ENCODE measurements at regions not wholly inside any gene's neighbourhood (a gene's known extent, or its start where the extent isn't known, plus 50 kb on each side); places are given as distances from the start of the nearest gene placed in this dataset.
A peak's percentile ranks its signal among the peaks of the same experiment; 100 is the strongest.
"Not testable (repeated sequence)": the region's sequence is repeated elsewhere in the genome, so short reads cannot be mapped to it uniquely, and the experiment has no call there.

- Histone ChIP-seq H3K4me3 (ENCODE audit: low read length) (no peak overlapping the region), H4K20me1 (ENCODE audit: insufficient read depth, low read length) (no peaks in the 10 kb centered on the region), H3K4me1 (ENCODE audit: low read length) (peaks cover 53% of the 10 kb centered on the region), H3K36me3 (replicated peaks; ENCODE audit: low read depth, low read length) (peaks cover 7% of the 10 kb centered on the region), H3K9me3 (ENCODE audit: insufficient read depth, low read length) (peaks cover 7% of the 10 kb centered on the region; the same call in 1 of the 2 replicates), H3K27me3 (ENCODE audit: low read depth, low read length) (no peaks in the 10 kb centered on the region), H3K4me2 (ENCODE audit: low read length) (no peak overlapping the region), H2AFZ (ENCODE audit: low read depth, low read length) (no peak overlapping the region), H3K9ac (ENCODE audit: low read length) (no peak overlapping the region), H3K79me2 (ENCODE audit: low read length) (no peaks in the 10 kb centered on the region), H3K27ac (ENCODE audit: low read length) (no peak overlapping the region)
- TF ChIP-seq CTCF (IDR thresholded peaks at IDR 0.05; ENCODE audit: low read depth, low read length), result peak; percentile 48
- no peak for TF ChIP-seq EZH2phosphoT487 (IDR thresholded peaks at IDR 0.05; ENCODE audit: low read depth)
Observed at GRCh38 chr12:22121224-22121623, 75.2 kb downstream of the CMAS start.

- no peak overlapping the region for H3K4me2 ChIP-seq (ENCODE audit: low read length)
- no peak overlapping the region; the same call in 1 of the 2 replicates for H2AFZ ChIP-seq (ENCODE audit: low read depth, low read length)
- no peak overlapping the region for H3K9ac ChIP-seq (ENCODE audit: low read length)
- H3K36me3 ChIP-seq (replicated peaks; ENCODE audit: low read depth, low read length), result peaks cover 12% of the 10 kb centered on the region
- H3K79me2 ChIP-seq (ENCODE audit: low read length), result no peaks in the 10 kb centered on the region
- no peak overlapping the region for H3K4me3 ChIP-seq (ENCODE audit: low read length)
- no peak overlapping the region for H3K27ac ChIP-seq (ENCODE audit: low read length)
- no peaks in the 10 kb centered on the region for H4K20me1 ChIP-seq (ENCODE audit: insufficient read depth, low read length)
- peaks cover 14% of the 10 kb centered on the region for H3K9me3 ChIP-seq (ENCODE audit: insufficient read depth, low read length)
- TF ChIP-seq CTCF (IDR thresholded peaks at IDR 0.05; ENCODE audit: low read depth, low read length), result no peak
- no peak for TF ChIP-seq EZH2phosphoT487 (IDR thresholded peaks at IDR 0.05; ENCODE audit: low read depth)
- no peaks in the 10 kb centered on the region for H3K27me3 ChIP-seq (ENCODE audit: low read depth, low read length)
- peaks cover 60% of the 10 kb centered on the region for H3K4me1 ChIP-seq (ENCODE audit: low read length)
Observed at GRCh38 chr12:22122359-22122758, 76.3 kb downstream of the CMAS start.

- H2AFZ ChIP-seq (ENCODE audit: low read depth, low read length), result no peak overlapping the region
- no peak for TF ChIP-seq CTCF (IDR thresholded peaks at IDR 0.05; ENCODE audit: low read depth, low read length)
- TF ChIP-seq EZH2phosphoT487 (IDR thresholded peaks at IDR 0.05; ENCODE audit: low read depth), result no peak
- H3K4me1 ChIP-seq (ENCODE audit: low read length), result peaks cover 40% of the 10 kb centered on the region
- no peak overlapping the region for H3K27ac ChIP-seq (ENCODE audit: low read length)
- H3K36me3 ChIP-seq (replicated peaks; ENCODE audit: low read depth, low read length), result peaks cover 29% of the 10 kb centered on the region
- H4K20me1 ChIP-seq (ENCODE audit: insufficient read depth, low read length), result no peaks in the 10 kb centered on the region
- H3K9me3 ChIP-seq (ENCODE audit: insufficient read depth, low read length), result peaks cover 29% of the 10 kb centered on the region
- no peaks in the 10 kb centered on the region for H3K79me2 ChIP-seq (ENCODE audit: low read length)
- H3K27me3 ChIP-seq (ENCODE audit: low read depth, low read length), result no peaks in the 10 kb centered on the region
- no peak overlapping the region for H3K4me3 ChIP-seq (ENCODE audit: low read length)
- H3K4me2 ChIP-seq (ENCODE audit: low read length), result no peak overlapping the region
- no peak overlapping the region for H3K9ac ChIP-seq (ENCODE audit: low read length)
Observed at GRCh38 chr12:22124987-22125386, 79.0 kb downstream of the CMAS start.

GRCh38 chr12:22126101-22126500 is 80.1 kb downstream of the CMAS start:
- not testable (repeated sequence) for H3K4me2 ChIP-seq (ENCODE audit: low read length); H3K79me2 ChIP-seq (ENCODE audit: low read length); H2AFZ ChIP-seq (ENCODE audit: low read depth, low read length); H3K27me3 ChIP-seq (ENCODE audit: low read depth, low read length); H4K20me1 ChIP-seq (ENCODE audit: insufficient read depth, low read length); H3K4me3 ChIP-seq (ENCODE audit: low read length); H3K9ac ChIP-seq (ENCODE audit: low read length)
- H3K27ac ChIP-seq (ENCODE audit: low read length), result peak overlapping the region; percentile 91
- H3K36me3 ChIP-seq (replicated peaks; ENCODE audit: low read depth, low read length), result peaks cover 29% of the 10 kb centered on the region
- H3K9me3 ChIP-seq (ENCODE audit: insufficient read depth, low read length), result peaks cover 29% of the 10 kb centered on the region
- H3K4me1 ChIP-seq (ENCODE audit: low read length), result peaks cover 37% of the 10 kb centered on the region

- Histone ChIP-seq H3K79me2 (ENCODE audit: low read length) (no peaks in the 10 kb centered on the region), H3K27ac (ENCODE audit: low read length) (peak overlapping the region; percentile 91), H3K36me3 (replicated peaks; ENCODE audit: low read depth, low read length) (peaks cover 29% of the 10 kb centered on the region), H3K4me1 (ENCODE audit: low read length) (peaks cover 33% of the 10 kb centered on the region), H3K4me2 (ENCODE audit: low read length) (0 out of 2 replicates have a peak overlapping the region, but pooled peaks have one; percentile 5), H3K4me3 (ENCODE audit: low read length) (no peak overlapping the region), H3K9me3 (ENCODE audit: insufficient read depth, low read length) (peaks cover 29% of the 10 kb centered on the region), H3K27me3 (ENCODE audit: low read depth, low read length) (no peaks in the 10 kb centered on the region), H3K9ac (ENCODE audit: low read length) (0 out of 2 replicates have a peak overlapping the region, but pooled peaks have one; percentile 17), H4K20me1 (ENCODE audit: insufficient read depth, low read length) (no peaks in the 10 kb centered on the region), H2AFZ (ENCODE audit: low read depth, low read length) (no peak overlapping the region)
- no peak for TF ChIP-seq EZH2phosphoT487 (IDR thresholded peaks at IDR 0.05; ENCODE audit: low read depth)
- no peak for TF ChIP-seq CTCF (IDR thresholded peaks at IDR 0.05; ENCODE audit: low read depth, low read length)
Observed at GRCh38 chr12:22126758-22127157, 80.7 kb downstream of the CMAS start.
